WTC11 (cell line): ENCODE measurements at regions not wholly inside any gene's neighbourhood (a gene's known extent, or its start where the extent isn't known, plus 50 kb on each side); places are given as distances from the start of the nearest gene placed in this dataset.

Source experiments
- ATAC-seq: fragments of 200-7000 bp; cut with Tn5 transposase; 2 replicates; pipeline ENCODE4 v1.10.0; 2021; ENCODE audit warnings: mild to moderate bottlenecking, moderate library complexity
- CTCF ChIA-PET: fragments of 300-600 bp; sonication (Branson Sonifier 250); formaldehyde crosslinking; loops from one replicate; lab custom pipeline; 2021; ENCODE audit warnings: antibody characterized with exemption; lab: Charles Lee
- POLR2A ChIA-PET: fragments of 350-600 bp; sonication (Branson Sonifier 250); formaldehyde crosslinking; loops from one replicate; lab custom pipeline; 2021; ENCODE audit warnings: antibody characterized with exemption; lab: Charles Lee
- DNase-seq: peaks from one replicate; pipeline ENCODE4 v3.0.0; 2021; ENCODE audit warnings: low spot score
- H3K27ac Mint-ChIP-seq: 2 replicates; pipeline ENCODE4 v1.8.0; 2021; ENCODE audit warnings: mixed read lengths
- H3K27me3 Mint-ChIP-seq: 2 replicates; pipeline ENCODE4 v1.8.0; 2021; ENCODE audit warnings: low read depth, mild to moderate bottlenecking, moderate library complexity, mixed read lengths
- H3K36me3 Mint-ChIP-seq: 2 replicates; pipeline ENCODE4 v1.8.0; 2021; ENCODE audit warnings: mixed read lengths
- H3K4me1 Mint-ChIP-seq: 2 replicates; pipeline ENCODE4 v1.8.0; 2022; ENCODE audit warnings: mixed read lengths
- H3K4me3 Mint-ChIP-seq: 2 replicates; pipeline ENCODE4 v1.8.0; 2021; ENCODE audit warnings: mild to moderate bottlenecking, moderate library complexity, mixed read lengths
- H3K9me3 Mint-ChIP-seq: 2 replicates; pipeline ENCODE4 v1.8.0; 2021; ENCODE audit warnings: mixed read lengths
- ELF4 ChIP-seq: sonication (generic); formaldehyde crosslinking; IDR thresholded peaks from 2 replicates; pipeline ENCODE4 v1.8.1; 2022; ENCODE audit warnings: low read depth, mild to moderate bottlenecking, moderate library complexity, missing genetic modification reagents
- ESRRA ChIP-seq: sonication (generic); formaldehyde crosslinking; IDR thresholded peaks from 2 replicates; pipeline ENCODE4 v1.8.1; 2022; ENCODE audit warnings: mild to moderate bottlenecking, missing genetic modification reagents, borderline replicate concordance
- FOXK1 ChIP-seq: sonication (generic); formaldehyde crosslinking; IDR thresholded peaks from 2 replicates; pipeline ENCODE4 v1.8.0; 2022; ENCODE audit warnings: mild to moderate bottlenecking, moderate library complexity, missing genetic modification reagents
- FOXP1 ChIP-seq: sonication (generic); formaldehyde crosslinking; IDR thresholded peaks from 2 replicates; pipeline ENCODE4 v1.8.0; 2022; ENCODE audit warnings: missing genetic modification reagents, mild to moderate bottlenecking, moderate library complexity, borderline replicate concordance
- GTF2I ChIP-seq: fragments of 250-450 bp; sonication (Bioruptor Pico); conservative IDR thresholded peaks from 2 replicates; pipeline ENCODE4 v1.4.0; 2021; ENCODE audit warnings: mild to moderate bottlenecking
- MXD4 ChIP-seq: fragments of 250-450 bp; sonication (Bioruptor Pico); IDR thresholded peaks from 2 replicates; pipeline ENCODE4 v1.8.0; 2021; ENCODE audit warnings: mild to moderate bottlenecking, moderate library complexity, borderline replicate concordance
- NR3C1 ChIP-seq: sonication (generic); formaldehyde crosslinking; conservative IDR thresholded peaks from 2 replicates; pipeline ENCODE4 v1.8.1; 2023; ENCODE audit warnings: low read depth, mild to moderate bottlenecking, missing genetic modification reagents
- RELA ChIP-seq: sonication (generic); formaldehyde crosslinking; IDR thresholded peaks from 2 replicates; pipeline ENCODE4 v1.8.1; 2022; ENCODE audit warnings: missing genetic modification reagents, mild to moderate bottlenecking, borderline replicate concordance
- ZNF121 ChIP-seq: sonication (generic); formaldehyde crosslinking; IDR thresholded peaks from 2 replicates; pipeline ENCODE4 v1.8.0; 2023; ENCODE audit warnings: missing genetic modification reagents
- ZNF263 ChIP-seq: sonication (generic); formaldehyde crosslinking; IDR thresholded peaks from 2 replicates; pipeline ENCODE4 v1.8.1; 2022; ENCODE audit warnings: low read depth, mild to moderate bottlenecking, moderate library complexity, missing genetic modification reagents
- ZNF423 ChIP-seq: fragments of 250-450 bp; sonication (Bioruptor Pico); IDR thresholded peaks from 2 replicates; pipeline ENCODE4 v2.1.2; 2022; ENCODE audit warnings: mild to moderate bottlenecking, moderate library complexity
- TF ChIP-seq, protein P1 (sequence below): sonication (generic); formaldehyde crosslinking; IDR thresholded peaks from 2 replicates; pipeline ENCODE4 v1.8.0; 2022; ENCODE audit warnings: mild to moderate bottlenecking, missing genetic modification reagents
- TF ChIP-seq, protein P2 (sequence below): sonication (generic); formaldehyde crosslinking; IDR thresholded peaks from 2 replicates; pipeline ENCODE4 v1.8.0; 2022; ENCODE audit warnings: mild to moderate bottlenecking, missing genetic modification reagents
- TF ChIP-seq, protein P3 (sequence below): sonication (generic); formaldehyde crosslinking; IDR thresholded peaks from 2 replicates; pipeline ENCODE4 v1.8.0; 2022; ENCODE audit warnings: missing genetic modification reagents
- TF ChIP-seq, protein P4 (sequence below): sonication (generic); formaldehyde crosslinking; IDR thresholded peaks from 2 replicates; pipeline ENCODE4 v1.8.1; 2023; ENCODE audit warnings: mild to moderate bottlenecking, moderate library complexity, missing genetic modification reagents
- TF ChIP-seq, protein P5 (sequence below): fragments of 250-450 bp; sonication (Bioruptor Pico); IDR thresholded peaks from 2 replicates; pipeline ENCODE4 v2.1.2; 2022; ENCODE audit warnings: mild to moderate bottlenecking, moderate library complexity
- TF ChIP-seq, protein P6 (sequence below): sonication (generic); formaldehyde crosslinking; IDR thresholded peaks from 2 replicates; pipeline ENCODE4 v1.8.1; 2022; ENCODE audit warnings: missing genetic modification reagents, borderline replicate concordance
- TF ChIP-seq, protein P7 (sequence below): fragments of 250-450 bp; sonication (Bioruptor Pico); IDR thresholded peaks from 2 replicates; pipeline ENCODE4 v1.9.0; 2021; ENCODE audit warnings: mild to moderate bottlenecking
- TF ChIP-seq, protein P8 (sequence below): sonication (generic); formaldehyde crosslinking; IDR thresholded peaks from 2 replicates; pipeline ENCODE4 v1.8.1; 2023; ENCODE audit warnings: mild to moderate bottlenecking, missing genetic modification reagents

DNA sequence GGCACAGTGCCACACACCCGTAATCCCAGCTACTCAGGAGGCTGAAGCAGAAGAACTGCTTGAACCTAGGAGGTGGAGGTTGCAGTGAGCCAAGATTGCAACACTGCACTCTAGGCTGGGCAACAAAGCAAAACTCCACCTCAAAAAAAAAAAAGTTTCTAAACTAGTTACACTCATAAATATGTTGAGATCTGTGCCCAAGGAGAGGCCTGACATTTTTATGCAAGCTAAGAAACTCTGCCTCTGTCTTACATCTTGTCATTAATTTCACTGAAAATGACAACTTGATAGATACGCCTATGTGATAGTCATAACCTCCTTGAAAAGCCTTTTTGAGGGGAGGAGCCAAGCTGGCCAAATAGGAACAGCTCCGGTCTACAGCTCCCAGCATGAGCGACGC lies 412.7 kb downstream of the STK39 start:
- DNase-seq, result no peak
- Mint-ChIP-seq H3K27ac (no peak overlapping the region), H3K4me1 (peaks cover 15% of the 10 kb centered on the region), H3K27me3 (peaks cover 4% of the 10 kb centered on the region), H3K9me3 (peaks cover 25% of the 10 kb centered on the region), H3K4me3 (no peak overlapping the region), H3K36me3 (peaks cover 43% of the 10 kb centered on the region)
- no peak for ATAC-seq
- ChIA-PET POLR2A (no interaction called here), CTCF (no interaction called here)
- TF ChIP-seq, protein P1, sequence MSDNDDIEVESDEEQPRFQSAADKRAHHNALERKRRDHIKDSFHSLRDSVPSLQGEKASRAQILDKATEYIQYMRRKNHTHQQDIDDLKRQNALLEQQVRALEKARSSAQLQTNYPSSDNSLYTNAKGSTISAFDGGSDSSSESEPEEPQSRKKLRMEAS (CRISPR knock-in tag), result no peak
- TF ChIP-seq, protein P2, sequence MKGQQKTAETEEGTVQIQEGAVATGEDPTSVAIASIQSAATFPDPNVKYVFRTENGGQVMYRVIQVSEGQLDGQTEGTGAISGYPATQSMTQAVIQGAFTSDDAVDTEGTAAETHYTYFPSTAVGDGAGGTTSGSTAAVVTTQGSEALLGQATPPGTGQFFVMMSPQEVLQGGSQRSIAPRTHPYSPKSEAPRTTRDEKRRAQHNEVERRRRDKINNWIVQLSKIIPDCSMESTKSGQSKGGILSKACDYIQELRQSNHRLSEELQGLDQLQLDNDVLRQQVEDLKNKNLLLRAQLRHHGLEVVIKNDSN (CRISPR knock-in tag), result no peak
- TF ChIP-seq RELA (CRISPR knock-in tag), result no peak
- no peak for TF ChIP-seq ZNF423
- TF ChIP-seq GTF2I (CRISPR knock-in tag), result no peak
- no peak for TF ChIP-seq FOXK1
- TF ChIP-seq, protein P3, sequence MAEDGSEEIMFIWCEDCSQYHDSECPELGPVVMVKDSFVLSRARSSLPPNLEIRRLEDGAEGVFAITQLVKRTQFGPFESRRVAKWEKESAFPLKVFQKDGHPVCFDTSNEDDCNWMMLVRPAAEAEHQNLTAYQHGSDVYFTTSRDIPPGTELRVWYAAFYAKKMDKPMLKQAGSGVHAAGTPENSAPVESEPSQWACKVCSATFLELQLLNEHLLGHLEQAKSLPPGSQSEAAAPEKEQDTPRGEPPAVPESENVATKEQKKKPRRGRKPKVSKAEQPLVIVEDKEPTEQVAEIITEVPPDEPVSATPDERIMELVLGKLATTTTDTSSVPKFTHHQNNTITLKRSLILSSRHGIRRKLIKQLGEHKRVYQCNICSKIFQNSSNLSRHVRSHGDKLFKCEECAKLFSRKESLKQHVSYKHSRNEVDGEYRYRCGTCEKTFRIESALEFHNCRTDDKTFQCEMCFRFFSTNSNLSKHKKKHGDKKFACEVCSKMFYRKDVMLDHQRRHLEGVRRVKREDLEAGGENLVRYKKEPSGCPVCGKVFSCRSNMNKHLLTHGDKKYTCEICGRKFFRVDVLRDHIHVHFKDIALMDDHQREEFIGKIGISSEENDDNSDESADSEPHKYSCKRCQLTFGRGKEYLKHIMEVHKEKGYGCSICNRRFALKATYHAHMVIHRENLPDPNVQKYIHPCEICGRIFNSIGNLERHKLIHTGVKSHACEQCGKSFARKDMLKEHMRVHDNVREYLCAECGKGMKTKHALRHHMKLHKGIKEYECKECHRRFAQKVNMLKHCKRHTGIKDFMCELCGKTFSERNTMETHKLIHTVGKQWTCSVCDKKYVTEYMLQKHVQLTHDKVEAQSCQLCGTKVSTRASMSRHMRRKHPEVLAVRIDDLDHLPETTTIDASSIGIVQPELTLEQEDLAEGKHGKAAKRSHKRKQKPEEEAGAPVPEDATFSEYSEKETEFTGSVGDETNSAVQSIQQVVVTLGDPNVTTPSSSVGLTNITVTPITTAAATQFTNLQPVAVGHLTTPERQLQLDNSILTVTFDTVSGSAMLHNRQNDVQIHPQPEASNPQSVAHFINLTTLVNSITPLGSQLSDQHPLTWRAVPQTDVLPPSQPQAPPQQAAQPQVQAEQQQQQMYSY (CRISPR knock-in tag), result no peak
- no peak for TF ChIP-seq ZNF121
- no peak for TF ChIP-seq MXD4
- TF ChIP-seq, protein P4, sequence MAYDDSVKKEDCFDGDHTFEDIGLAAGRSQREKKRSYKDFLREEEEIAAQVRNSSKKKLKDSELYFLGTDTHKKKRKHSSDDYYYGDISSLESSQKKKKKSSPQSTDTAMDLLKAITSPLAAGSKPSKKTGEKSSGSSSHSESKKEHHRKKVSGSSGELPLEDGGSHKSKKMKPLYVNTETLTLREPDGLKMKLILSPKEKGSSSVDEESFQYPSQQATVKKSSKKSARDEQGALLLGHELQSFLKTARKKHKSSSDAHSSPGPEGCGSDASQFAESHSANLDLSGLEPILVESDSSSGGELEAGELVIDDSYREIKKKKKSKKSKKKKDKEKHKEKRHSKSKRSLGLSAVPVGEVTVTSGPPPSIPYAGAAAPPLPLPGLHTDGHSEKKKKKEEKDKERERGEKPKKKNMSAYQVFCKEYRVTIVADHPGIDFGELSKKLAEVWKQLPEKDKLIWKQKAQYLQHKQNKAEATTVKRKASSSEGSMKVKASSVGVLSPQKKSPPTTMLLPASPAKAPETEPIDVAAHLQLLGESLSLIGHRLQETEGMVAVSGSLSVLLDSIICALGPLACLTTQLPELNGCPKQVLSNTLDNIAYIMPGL, result no peak

DNA sequence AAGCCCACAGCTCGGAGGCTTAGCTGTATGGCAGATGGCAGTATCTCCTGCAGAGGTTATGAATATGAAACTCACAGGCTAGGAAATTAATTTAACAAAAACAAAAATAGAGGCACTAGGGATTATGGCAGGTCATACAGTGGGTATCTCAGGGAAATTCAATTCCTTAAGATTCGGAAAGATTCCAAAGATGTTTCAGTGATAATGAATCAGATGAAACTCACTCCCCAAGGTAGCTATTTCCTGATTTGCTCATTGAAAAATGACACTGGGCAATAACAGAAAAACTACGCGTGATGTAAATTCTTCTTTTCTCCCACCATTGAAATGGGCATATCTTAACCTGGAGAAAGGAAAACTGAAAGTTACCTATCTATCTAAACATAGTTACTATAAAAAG lies 414.1 kb downstream of the STK39 start:
- DNase-seq (no peak), ATAC-seq (no peak)
- ChIA-PET CTCF (no interaction called here), POLR2A (no interaction called here)
- Mint-ChIP-seq H3K36me3 (peaks cover 46% of the 10 kb centered on the region), H3K27ac (no peak overlapping the region), H3K27me3 (peaks cover 4% of the 10 kb centered on the region), H3K4me1 (peaks cover 19% of the 10 kb centered on the region), H3K9me3 (peaks cover 25% of the 10 kb centered on the region), H3K4me3 (no peak overlapping the region)
- TF ChIP-seq, protein P5, sequence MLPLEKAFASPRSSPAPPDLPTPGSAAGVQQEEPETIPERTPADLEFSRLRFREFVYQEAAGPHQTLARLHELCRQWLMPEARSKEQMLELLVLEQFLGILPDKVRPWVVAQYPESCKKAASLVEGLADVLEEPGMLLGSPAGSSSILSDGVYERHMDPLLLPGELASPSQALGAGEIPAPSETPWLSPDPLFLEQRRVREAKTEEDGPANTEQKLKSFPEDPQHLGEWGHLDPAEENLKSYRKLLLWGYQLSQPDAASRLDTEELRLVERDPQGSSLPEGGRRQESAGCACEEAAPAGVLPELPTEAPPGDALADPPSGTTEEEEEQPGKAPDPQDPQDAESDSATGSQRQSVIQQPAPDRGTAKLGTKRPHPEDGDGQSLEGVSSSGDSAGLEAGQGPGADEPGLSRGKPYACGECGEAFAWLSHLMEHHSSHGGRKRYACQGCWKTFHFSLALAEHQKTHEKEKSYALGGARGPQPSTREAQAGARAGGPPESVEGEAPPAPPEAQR (CRISPR knock-in tag), result no peak
- TF ChIP-seq NR3C1 (CRISPR knock-in tag) (no peak), RELA (CRISPR knock-in tag) (no peak), MXD4 (no peak), ELF4 (no peak), FOXP1 (no peak), ESRRA (CRISPR knock-in tag) (no peak), ZNF121 (no peak), ZNF263 (no peak)
- TF ChIP-seq, protein P6, sequence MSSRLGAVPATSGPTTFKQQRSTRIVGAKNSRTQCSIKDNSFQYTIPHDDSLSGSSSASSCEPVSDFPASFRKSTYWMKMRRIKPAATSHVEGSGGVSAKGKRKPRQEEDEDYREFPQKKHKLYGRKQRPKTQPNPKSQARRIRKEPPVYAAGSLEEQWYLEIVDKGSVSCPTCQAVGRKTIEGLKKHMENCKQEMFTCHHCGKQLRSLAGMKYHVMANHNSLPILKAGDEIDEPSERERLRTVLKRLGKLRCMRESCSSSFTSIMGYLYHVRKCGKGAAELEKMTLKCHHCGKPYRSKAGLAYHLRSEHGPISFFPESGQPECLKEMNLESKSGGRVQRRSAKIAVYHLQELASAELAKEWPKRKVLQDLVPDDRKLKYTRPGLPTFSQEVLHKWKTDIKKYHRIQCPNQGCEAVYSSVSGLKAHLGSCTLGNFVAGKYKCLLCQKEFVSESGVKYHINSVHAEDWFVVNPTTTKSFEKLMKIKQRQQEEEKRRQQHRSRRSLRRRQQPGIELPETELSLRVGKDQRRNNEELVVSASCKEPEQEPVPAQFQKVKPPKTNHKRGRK, result no peak
- TF ChIP-seq, protein P7, sequence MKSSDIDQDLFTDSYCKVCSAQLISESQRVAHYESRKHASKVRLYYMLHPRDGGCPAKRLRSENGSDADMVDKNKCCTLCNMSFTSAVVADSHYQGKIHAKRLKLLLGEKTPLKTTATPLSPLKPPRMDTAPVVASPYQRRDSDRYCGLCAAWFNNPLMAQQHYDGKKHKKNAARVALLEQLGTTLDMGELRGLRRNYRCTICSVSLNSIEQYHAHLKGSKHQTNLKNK (CRISPR knock-in tag), result no peak
- TF ChIP-seq, protein P8, sequence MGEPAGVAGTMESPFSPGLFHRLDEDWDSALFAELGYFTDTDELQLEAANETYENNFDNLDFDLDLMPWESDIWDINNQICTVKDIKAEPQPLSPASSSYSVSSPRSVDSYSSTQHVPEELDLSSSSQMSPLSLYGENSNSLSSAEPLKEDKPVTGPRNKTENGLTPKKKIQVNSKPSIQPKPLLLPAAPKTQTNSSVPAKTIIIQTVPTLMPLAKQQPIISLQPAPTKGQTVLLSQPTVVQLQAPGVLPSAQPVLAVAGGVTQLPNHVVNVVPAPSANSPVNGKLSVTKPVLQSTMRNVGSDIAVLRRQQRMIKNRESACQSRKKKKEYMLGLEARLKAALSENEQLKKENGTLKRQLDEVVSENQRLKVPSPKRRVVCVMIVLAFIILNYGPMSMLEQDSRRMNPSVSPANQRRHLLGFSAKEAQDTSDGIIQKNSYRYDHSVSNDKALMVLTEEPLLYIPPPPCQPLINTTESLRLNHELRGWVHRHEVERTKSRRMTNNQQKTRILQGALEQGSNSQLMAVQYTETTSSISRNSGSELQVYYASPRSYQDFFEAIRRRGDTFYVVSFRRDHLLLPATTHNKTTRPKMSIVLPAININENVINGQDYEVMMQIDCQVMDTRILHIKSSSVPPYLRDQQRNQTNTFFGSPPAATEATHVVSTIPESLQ (CRISPR knock-in tag), result no peak
- TF ChIP-seq, protein P4, result no peak
